Panc1 (cell line): ENCODE measurements at regions not wholly inside any gene's neighbourhood (a gene's known extent, or its start where the extent isn't known, plus 50 kb on each side); places are given as distances from the start of the nearest gene placed in this dataset.

Experiments used
- ATAC-seq: fragments of 200-7000 bp; cut with Tn5 transposase; 2 replicates; pipeline ENCODE4 v1.9.1; 2020; ENCODE audit warnings: mild to moderate bottlenecking, moderate library complexity
- BruUV-seq: library from RNA; stranded (reverse); fragments of 400-500 nt; replicated peaks from 2 replicates; lab custom pipeline; 2021; lab: Mats Ljungman, UMichigan
- CTCF ChIA-PET: fragments of 300-600 bp; sonication (Branson Sonifier 250); formaldehyde crosslinking; loops from one replicate; lab custom pipeline; 2022; ENCODE audit warnings: antibody characterized with exemption; lab: Charles Lee
- POLR2A ChIA-PET: fragments of 300-600 bp; sonication (Branson Sonifier 250); formaldehyde crosslinking; loops from one replicate; lab custom pipeline; 2022; ENCODE audit warnings: antibody characterized with exemption; lab: Charles Lee
- DNase-seq: peaks from one replicate; pipeline ENCODE4 v3.0.0-alpha.2; 2010; ENCODE audit warnings: low read depth, low spot score
- H3K27ac ChIP-seq: 2 replicates; pipeline ENCODE4 v1.5.1; 2011; ENCODE audit warnings: mild to moderate bottlenecking, low read length, inconsistent platforms
- H3K27me3 ChIP-seq: fragments of 200-500 bp; sonication (Bioruptor generic); 2 replicates; pipeline ENCODE4 v1.6.0; 2014; ENCODE audit warnings: low read length, inconsistent platforms; ENCODE audit not compliant: control insufficient read depth, insufficient read depth
- H3K36me3 ChIP-seq: fragments of 200-500 bp; sonication (Bioruptor generic); 2 replicates; pipeline ENCODE4 v1.5.1; 2014; ENCODE audit warnings: inconsistent platforms, mild to moderate bottlenecking, low read length, moderate library complexity; ENCODE audit not compliant: control insufficient read depth, insufficient read depth
- H3K4me1 ChIP-seq: 2 replicates; pipeline ENCODE4 v1.5.1; 2011; ENCODE audit warnings: inconsistent platforms, mild to moderate bottlenecking, low read length, moderate library complexity; ENCODE audit not compliant: control insufficient read depth, insufficient read depth
- H3K4me3 ChIP-seq, 2 experiments: 2 replicates each; pipeline ENCODE4 v1.5.1; 2011 to 2012; ENCODE audit warnings: low read depth in 2 of 2, low read length in 2 of 2, mild to moderate bottlenecking in 2 of 2, inconsistent platforms in 1 of 2, moderate library complexity in 1 of 2
- H3K9me3 ChIP-seq: fragments of 200-500 bp; sonication (Bioruptor generic); 2 replicates; pipeline ENCODE4 v1.5.1; 2014; ENCODE audit warnings: low read depth, mild to moderate bottlenecking, inconsistent platforms, low read length, moderate library complexity; ENCODE audit not compliant: control insufficient read depth, insufficient read depth
- CTCF ChIP-seq: fragments of 450-650 bp; IDR thresholded peaks from 2 replicates; pipeline ENCODE4 v1.5.1; 2017; ENCODE audit warnings: mild to moderate bottlenecking
- POLR2AphosphoS5 ChIP-seq: IDR thresholded peaks from 2 replicates; pipeline ENCODE4 v1.6.1; 2012; ENCODE audit warnings: mild to moderate bottlenecking, low read depth, low read length, moderate library complexity
- REST ChIP-seq, 2 experiments: IDR thresholded peaks; 2 replicates each; pipeline ENCODE4 v1.6.1; 2011 to 2012; ENCODE audit warnings: low read depth in 2 of 2, control low read depth in 1 of 2, low read length in 1 of 2, mild to moderate bottlenecking in 1 of 2, moderate library complexity in 1 of 2; ENCODE audit not compliant: insufficient read depth in 1 of 2
- SIN3A ChIP-seq: IDR thresholded peaks from 2 replicates; pipeline ENCODE4 v1.6.1; 2012; ENCODE audit warnings: low read depth, mild to moderate bottlenecking, low read length, moderate library complexity, borderline replicate concordance; ENCODE audit not compliant: insufficient read depth
- TCF7L2 ChIP-seq: IDR thresholded peaks from 2 replicates; pipeline ENCODE4 v1.6.1; 2011; ENCODE audit warnings: mild to moderate bottlenecking, low read depth, low read length, inconsistent platforms
- in situ Hi-C: cut with HindIII; loops from 2 replicates; pipeline ENCODE4 v1.10.0; 2016; ENCODE audit warnings: low sequenced_read_pairs, low pct_unique_long_range_greater_than_20kb
- intact Hi-C: fragments of 100-400 bp; cut with micrococcal nuclease; formaldehyde crosslinking; loops from one replicate; pipeline ENCODE4 v1.10.0; 2022; ENCODE audit not compliant: unreplicated experiment

GRCh38 chr16:88325087-88325750, 57.5 kb upstream of the ZNF469 start:
- ChIA-PET CTCF (no interaction called here), POLR2A (no interaction called here)
- H3K9me3 ChIP-seq: no peaks in the 10 kb centered on the region
- ATAC-seq (no peak), DNase-seq (no peak)
- intact Hi-C loops: no loop called here
- BruUV-seq: no TSS peak
- no peaks in the 10 kb centered on the region for H3K4me1 ChIP-seq
- H3K27ac ChIP-seq: no peak overlapping the region
- no peak overlapping the region for H3K4me3 ChIP-seq
- in situ Hi-C loops: no loop called here
- no peak for TF ChIP-seq SIN3A
- no peak for TF ChIP-seq TCF7L2
- TF ChIP-seq POLR2AphosphoS5: no peak
- no peak for TF ChIP-seq REST (IDR thresholded peaks at IDR 0.05; ENCODE audit: insufficient read depth in 1 of 2, low read depth in 2 of 2, low read length in 1 of 2)
- TF ChIP-seq CTCF: no peak
- no peaks in the 10 kb centered on the region for H3K27me3 ChIP-seq
- H3K36me3 ChIP-seq: no peaks in the 10 kb centered on the region

GRCh38 chr16:88325976-88326375, 56.8 kb upstream of the ZNF469 start:
- no peaks in the 10 kb centered on the region for H3K36me3 ChIP-seq
- CTCF ChIA-PET: no interaction called here
- intact Hi-C loops: no loop called here
- no peaks in the 10 kb centered on the region for H3K27me3 ChIP-seq
- DNase-seq: no peak
- TF ChIP-seq TCF7L2 (no peak), REST (IDR thresholded peaks at IDR 0.05; ENCODE audit: insufficient read depth in 1 of 2, low read depth in 2 of 2, low read length in 1 of 2) (no peak), POLR2AphosphoS5 (no peak), CTCF (no peak)
- ATAC-seq: no peak
- no TSS peak for BruUV-seq
- H3K4me3 ChIP-seq: no peak overlapping the region
- POLR2A ChIA-PET: no interaction called here
- H3K4me1 ChIP-seq: no peaks in the 10 kb centered on the region
- in situ Hi-C loops: no loop called here
- no peaks in the 10 kb centered on the region for H3K9me3 ChIP-seq
- H3K27ac ChIP-seq: no peak overlapping the region
